Breast epithelium (tissue), 4 donors: ENCODE measurements at regions not wholly inside any gene's neighbourhood (a gene's known extent, or its start where the extent isn't known, plus 50 kb on each side); places are given as distances from the start of the nearest gene placed in this dataset.

Experiments
- DNase-seq, 2 donors: peaks; one replicate each; pipeline ENCODE4 v3.0.0-alpha.2; 2019; ENCODE audit warnings: low spot score in 2 of 2
- H3K27ac ChIP-seq, 2 donors: fragments of 200-600 bp; sonication (generic) in 1 of 2; one replicate each; pipeline ENCODE4 v1.5.1; 2016 to 2019; ENCODE audit warnings: mild to moderate bottlenecking in 1 of 2
- H3K27me3 ChIP-seq, 2 donors: fragments of 200-600 bp; sonication (generic) in 1 of 2; one replicate each; pipeline versions ENCODE4 v1.5.1 to v1.6.0; 2017 to 2019; ENCODE audit warnings: control low read depth in 1 of 2, mild to moderate bottlenecking in 1 of 2
- H3K36me3 ChIP-seq: fragments of 200-600 bp; one replicate; pipeline ENCODE4 v1.5.1; 2019
- H3K4me1 ChIP-seq, 2 donors: fragments of 200-600 bp; sonication (generic); one replicate each; pipeline ENCODE4 v1.5.1; 2016 to 2019; ENCODE audit warnings: control low read depth in 1 of 2
- H3K4me3 ChIP-seq, 3 donors: fragments of 200-600 bp; sonication (generic); 1 replicate in 2 of 3; 2 replicates in 1 of 3; pipeline ENCODE4 v1.5.1; 2016 to 2019; ENCODE audit warnings: mild to moderate bottlenecking in 3 of 3, moderate library complexity in 2 of 3
- H3K9me3 ChIP-seq, 2 donors: fragments of 200-600 bp; sonication (generic) in 1 of 2; one replicate each; pipeline ENCODE4 v1.5.1; 2016 to 2019; ENCODE audit warnings: control low read depth in 1 of 2
- CTCF ChIP-seq, 3 donors: fragments of 450-650 bp; IDR thresholded peaks; one replicate each; pipeline ENCODE4 v1.5.1; 2016 to 2017; ENCODE audit warnings: antibody characterized with exemption in 3 of 3, mild to moderate bottlenecking in 3 of 3, moderate library complexity in 3 of 3
- POLR2A ChIP-seq: fragments of 450-650 bp; IDR thresholded peaks from one replicate; pipeline ENCODE4 v1.6.1; 2016; ENCODE audit warnings: antibody characterized with exemption, mild to moderate bottlenecking, moderate library complexity
- POLR2AphosphoS5 ChIP-seq, 3 donors: sonication (generic); formaldehyde crosslinking; IDR thresholded peaks; one replicate each; pipeline ENCODE4 v1.6.1; 2017; ENCODE audit warnings: antibody characterized with exemption in 3 of 3
- intact Hi-C: fragments of 100-400 bp; cut with DNase I; formaldehyde crosslinking; loops from one replicate; pipeline ENCODE4 v1.15.1; 2023; ENCODE audit warnings: low total_unique reads

- no peaks in the 10 kb centered on the region for H3K9me3 ChIP-seq
- no peak for DNase-seq
- H3K36me3 ChIP-seq: no peaks in the 10 kb centered on the region
- H3K27ac ChIP-seq: no peak overlapping the region
- no peaks in the 10 kb centered on the region for H3K4me1 ChIP-seq
- H3K27me3 ChIP-seq: no peaks in the 10 kb centered on the region
- no peak overlapping the region for H3K4me3 ChIP-seq
- TF ChIP-seq POLR2A (no peak), CTCF (IDR thresholded peaks at IDR 0.05) (no peak), POLR2AphosphoS5 (IDR thresholded peaks at IDR 0.05) (no peak)
- intact Hi-C loops: no loop called here
Observed at GRCh38 chr2:105654474-105655004, 90.2 kb upstream of the NCK2 start.

- TF ChIP-seq POLR2AphosphoS5 (IDR thresholded peaks at IDR 0.05) (no peak), CTCF (IDR thresholded peaks at IDR 0.05) (no peak), POLR2A (no peak)
- no peak for DNase-seq
- Histone ChIP-seq H3K4me3 (no peak overlapping the region), H3K4me1 (no peaks in the 10 kb centered on the region), H3K27me3 (no peaks in the 10 kb centered on the region), H3K27ac (no peak overlapping the region), H3K36me3 (no peaks in the 10 kb centered on the region), H3K9me3 (no peaks in the 10 kb centered on the region)
- intact Hi-C loops: no loop called here
Observed at GRCh38 chr2:105653302-105653701, 91.4 kb upstream of the NCK2 start.

GRCh38 chr2:105652014-105652796, 92.5 kb upstream of the NCK2 start:
- H3K9me3 ChIP-seq: no peaks in the 10 kb centered on the region
- DNase-seq: no peak
- intact Hi-C loops: no loop called here
- H3K27me3 ChIP-seq: no peaks in the 10 kb centered on the region
- H3K4me3 ChIP-seq: no peak overlapping the region
- no peaks in the 10 kb centered on the region for H3K36me3 ChIP-seq
- no peak for TF ChIP-seq POLR2AphosphoS5 (IDR thresholded peaks at IDR 0.05)
- TF ChIP-seq CTCF (IDR thresholded peaks at IDR 0.05): no peak
- no peak for TF ChIP-seq POLR2A
- H3K27ac ChIP-seq: no peak overlapping the region
- no peaks in the 10 kb centered on the region for H3K4me1 ChIP-seq

GRCh38 chr2:105649534-105649933, 95.2 kb upstream of the NCK2 start:
- Histone ChIP-seq H3K36me3 (no peaks in the 10 kb centered on the region), H3K27me3 (no peaks in the 10 kb centered on the region), H3K9me3 (no peaks in the 10 kb centered on the region), H3K4me3 (no peak overlapping the region), H3K27ac (no peak overlapping the region), H3K4me1 (no peaks in the 10 kb centered on the region)
- DNase-seq: no peak
- TF ChIP-seq POLR2A (no peak), CTCF (IDR thresholded peaks at IDR 0.05) (no peak), POLR2AphosphoS5 (IDR thresholded peaks at IDR 0.05) (no peak)
- intact Hi-C loops: no loop called here

GRCh38 chr2:105647731-105648130, 97.0 kb upstream of the NCK2 start:
- Histone ChIP-seq H3K9me3 (no peaks in the 10 kb centered on the region), H3K4me3 (no peak overlapping the region), H3K27ac (no peak overlapping the region), H3K4me1 (no peaks in the 10 kb centered on the region), H3K36me3 (no peaks in the 10 kb centered on the region), H3K27me3 (no peaks in the 10 kb centered on the region)
- TF ChIP-seq POLR2AphosphoS5 (IDR thresholded peaks at IDR 0.05) (no peak), CTCF (IDR thresholded peaks at IDR 0.05) (no peak), POLR2A (no peak)
- intact Hi-C loops: no loop called here
- DNase-seq: no peak
